Skeletal muscle tissue (tissue), 3 donors: ENCODE measurements at regions not wholly inside any gene's neighbourhood (a gene's known extent, or its start where the extent isn't known, plus 50 kb on each side); places are given as distances from the start of the nearest gene placed in this dataset.

Source experiments
- H3K27ac ChIP-seq: one replicate; pipeline ENCODE4 v1.7.0; 2013; ENCODE audit warnings: mild to moderate bottlenecking, low read depth, low read length, inconsistent platforms
- H3K27me3 ChIP-seq, 3 donors: one replicate each; pipeline ENCODE4 v1.7.0; 2013; ENCODE audit warnings: low read length in 3 of 3; ENCODE audit not compliant: control insufficient read depth in 3 of 3, insufficient read depth in 3 of 3
- H3K36me3 ChIP-seq, 3 donors: one replicate each; pipeline ENCODE4 v1.7.0; 2013; ENCODE audit warnings: low read length in 3 of 3; ENCODE audit not compliant: control insufficient read depth in 3 of 3, insufficient read depth in 3 of 3
- H3K4me1 ChIP-seq, 3 donors: one replicate each; pipeline ENCODE4 v1.7.0; 2013; ENCODE audit warnings: low read length in 3 of 3, mild to moderate bottlenecking in 3 of 3; ENCODE audit not compliant: control insufficient read depth in 3 of 3, insufficient read depth in 3 of 3
- H3K4me3 ChIP-seq, 3 donors: one replicate each; pipeline ENCODE4 v1.7.0; 2013; ENCODE audit warnings: low read length in 3 of 3
- H3K9ac ChIP-seq, 3 donors: one replicate each; pipeline ENCODE4 v1.7.0; 2013; ENCODE audit warnings: low read length in 3 of 3, mild to moderate bottlenecking in 3 of 3, moderate library complexity in 2 of 3, low read depth in 1 of 3
- H3K9me3 ChIP-seq, 3 donors: one replicate each; pipeline ENCODE4 v1.7.0; 2013; ENCODE audit warnings: low read length in 3 of 3; ENCODE audit not compliant: control insufficient read depth in 3 of 3
- donor health status: Osteomylitis.

DNA sequence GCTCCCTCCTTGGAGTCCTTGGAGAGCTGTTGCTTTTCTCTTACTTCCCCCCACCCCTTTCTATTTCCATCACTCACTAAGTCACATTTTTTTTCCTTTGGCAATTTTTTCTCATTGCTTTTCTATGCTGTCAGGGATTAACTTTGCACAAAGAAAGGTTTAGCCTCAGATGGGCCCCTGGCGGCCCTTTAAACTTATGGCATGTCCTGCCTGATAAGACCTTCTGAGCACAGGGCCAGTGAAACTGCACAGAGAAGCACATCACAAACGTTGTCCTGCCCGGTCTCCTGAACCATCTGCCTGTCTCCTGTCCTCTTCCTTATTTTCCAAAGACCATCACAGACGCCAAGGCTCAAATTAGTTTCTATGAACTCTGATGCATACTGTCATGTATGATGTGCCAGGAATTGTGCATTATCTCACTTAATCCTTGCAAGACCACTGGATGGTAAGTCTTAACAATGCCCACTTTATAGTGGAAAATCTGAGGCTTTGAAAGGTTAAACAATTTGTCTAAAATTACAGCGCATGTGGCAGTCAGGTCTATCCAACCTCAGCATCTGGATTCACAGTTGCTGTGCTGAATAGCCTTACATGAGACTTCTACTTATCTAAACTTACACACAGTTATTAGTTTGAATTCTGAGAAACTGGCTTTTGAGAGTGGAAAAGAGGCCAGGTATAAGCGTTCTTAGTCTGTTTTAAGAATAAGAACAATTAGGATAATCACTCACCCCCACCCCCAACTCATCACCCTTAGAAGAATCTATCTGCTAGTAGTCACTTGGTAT lies 648.1 kb downstream of the NTRK3 start:
- no peaks in the 10 kb centered on the region for H3K27me3 ChIP-seq
- H3K9me3 ChIP-seq: no peaks in the 10 kb centered on the region
- no peak overlapping the region for H3K9ac ChIP-seq
- peaks cover 0 to 3% (median 0%) of the 10 kb centered on the region in 3 donors for H3K4me1 ChIP-seq
- no peak overlapping the region for H3K4me3 ChIP-seq
- H3K36me3 ChIP-seq: no peaks in the 10 kb centered on the region
- H3K27ac ChIP-seq: no peak overlapping the region

GRCh38 chr15:87606971-87607370 lies 649.6 kb downstream of the NTRK3 start:
- Histone ChIP-seq H3K9me3 (no peaks in the 10 kb centered on the region), H3K27ac (no peak overlapping the region), H3K4me3 (no peak overlapping the region), H3K4me1 (peaks cover 0 to 8% (median 3%) of the 10 kb centered on the region in 3 donors), H3K27me3 (no peaks in the 10 kb centered on the region), H3K9ac (no peak overlapping the region), H3K36me3 (no peaks in the 10 kb centered on the region)

DNA sequence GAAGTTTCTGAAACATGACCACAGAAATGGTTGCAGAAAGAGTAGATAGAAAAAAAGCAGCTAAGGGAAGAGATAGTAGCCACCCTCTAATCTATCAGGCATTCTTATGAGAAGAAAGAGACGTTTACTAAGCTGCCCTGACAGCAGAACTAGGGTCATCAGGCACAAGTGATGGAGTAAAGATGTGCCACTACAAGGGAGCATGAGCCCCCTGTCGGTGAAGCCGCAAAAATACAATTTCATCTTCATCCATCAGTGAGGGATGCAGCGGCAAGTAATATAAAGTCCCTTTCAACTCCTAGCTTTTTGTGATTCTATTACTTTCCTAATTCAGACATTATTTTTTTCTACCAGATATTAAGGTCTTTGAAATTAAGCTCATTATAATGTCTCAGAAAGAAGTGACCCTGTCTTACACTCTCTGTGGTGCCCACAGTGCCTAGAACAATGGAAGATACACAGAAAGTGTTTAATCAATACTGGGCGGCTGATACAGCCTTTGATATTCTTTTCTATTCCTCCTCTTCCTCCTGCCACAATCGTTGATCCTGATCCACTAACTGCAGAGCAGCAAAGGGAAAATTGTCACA lies 651.6 kb downstream of the NTRK3 start:
- peaks cover 0 to 6% (median 3%) of the 10 kb centered on the region in 3 donors for H3K4me1 ChIP-seq
- no peak overlapping the region for H3K27ac ChIP-seq
- H3K27me3 ChIP-seq: no peaks in the 10 kb centered on the region
- no peaks in the 10 kb centered on the region for H3K36me3 ChIP-seq
- no peak overlapping the region for H3K9ac ChIP-seq
- no peaks in the 10 kb centered on the region for H3K9me3 ChIP-seq
- H3K4me3 ChIP-seq: no peak overlapping the region

GRCh38 chr15:87602371-87602770 lies 654.2 kb downstream of the NTRK3 start:
- peaks cover 0 to 4% (median 3%) of the 10 kb centered on the region in 3 donors for H3K4me1 ChIP-seq
- no peaks in the 10 kb centered on the region for H3K36me3 ChIP-seq
- no peak overlapping the region for H3K9ac ChIP-seq
- no peak overlapping the region for H3K27ac ChIP-seq
- no peaks in the 10 kb centered on the region for H3K9me3 ChIP-seq
- H3K4me3 ChIP-seq: no peak overlapping the region
- no peaks in the 10 kb centered on the region for H3K27me3 ChIP-seq

GRCh38 chr15:87599616-87600015 lies 656.9 kb downstream of the NTRK3 start:
- no peaks in the 10 kb centered on the region for H3K9me3 ChIP-seq
- no peak overlapping the region for H3K27ac ChIP-seq
- peaks cover 0 to 4% (median 3%) of the 10 kb centered on the region in 3 donors for H3K4me1 ChIP-seq
- H3K4me3 ChIP-seq: no peak overlapping the region
- no peaks in the 10 kb centered on the region for H3K36me3 ChIP-seq
- H3K27me3 ChIP-seq: no peaks in the 10 kb centered on the region
- H3K9ac ChIP-seq: no peak overlapping the region

- Histone ChIP-seq H3K27me3 (no peaks in the 10 kb centered on the region), H3K4me1 (peaks cover 0 to 2% (median 2%) of the 10 kb centered on the region in 3 donors), H3K9me3 (no peaks in the 10 kb centered on the region), H3K36me3 (no peaks in the 10 kb centered on the region), H3K9ac (no peak overlapping the region), H3K4me3 (no peak overlapping the region), H3K27ac (no peak overlapping the region)
These were observed 659.0 kb downstream of the NTRK3 start for GRCh38 chr15:87597346-87598052.

- H3K4me3 ChIP-seq: no peak overlapping the region
- no peak overlapping the region for H3K9ac ChIP-seq
- H3K4me1 ChIP-seq: peaks cover 0 to 10% (median 10%) of the 10 kb centered on the region in 3 donors
- H3K27ac ChIP-seq: no peak overlapping the region
- no peaks in the 10 kb centered on the region for H3K36me3 ChIP-seq
- no peaks in the 10 kb centered on the region for H3K9me3 ChIP-seq
- H3K27me3 ChIP-seq: no peaks in the 10 kb centered on the region
These were observed 665.0 kb downstream of the NTRK3 start for GRCh38 chr15:87591582-87591981.

GRCh38 chr15:87591042-87591441 lies 665.5 kb downstream of the NTRK3 start:
- Histone ChIP-seq H3K4me3 (no peak overlapping the region), H3K27me3 (no peaks in the 10 kb centered on the region), H3K4me1 (peaks cover 0 to 10% (median 10%) of the 10 kb centered on the region in 3 donors), H3K27ac (no peak overlapping the region), H3K9me3 (no peaks in the 10 kb centered on the region), H3K9ac (no peak overlapping the region), H3K36me3 (no peaks in the 10 kb centered on the region)

DNA sequence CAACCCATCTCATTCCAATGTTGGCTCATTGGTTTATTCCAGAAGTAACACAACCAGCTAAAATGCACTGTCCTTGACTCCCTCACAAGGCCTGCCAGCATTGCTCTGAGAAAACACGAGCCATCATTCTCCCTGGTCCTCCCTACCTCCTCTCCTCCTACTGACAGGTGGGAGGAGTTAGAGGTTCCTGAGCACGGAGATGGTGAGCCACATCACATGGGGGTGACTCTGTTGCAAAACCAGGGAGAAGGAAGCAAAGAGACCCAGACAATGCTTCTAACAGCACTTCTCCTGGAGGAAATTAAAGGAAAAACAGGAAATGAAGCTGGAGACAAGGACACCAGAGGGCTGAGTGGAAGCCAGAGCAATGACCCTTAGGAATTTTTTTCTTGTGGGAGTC lies 667.4 kb downstream of the NTRK3 start:
- peaks cover 0 to 10% (median 10%) of the 10 kb centered on the region in 3 donors for H3K4me1 ChIP-seq
- no peak overlapping the region for H3K9ac ChIP-seq
- H3K27ac ChIP-seq: no peak overlapping the region

DNA sequence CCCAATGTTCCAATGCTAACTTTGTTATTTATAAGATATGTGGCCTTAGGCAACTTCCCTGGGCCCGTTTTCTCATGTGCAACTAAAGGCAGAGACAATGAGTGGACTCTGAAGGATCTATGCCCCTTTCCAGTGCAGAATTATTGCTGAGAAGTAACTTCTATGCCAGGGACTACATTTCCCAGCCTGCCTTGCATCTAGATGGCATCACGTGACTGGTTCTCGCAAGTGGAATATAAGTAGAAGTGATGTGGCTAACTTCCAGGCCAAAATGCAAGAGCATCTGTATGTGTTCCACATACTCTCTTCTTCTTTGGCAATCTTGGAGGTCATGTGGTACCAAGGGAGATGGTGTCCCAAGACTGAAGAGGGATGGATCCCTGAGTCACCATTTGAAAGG lies 674.4 kb downstream of the NTRK3 start:
- Histone ChIP-seq H3K27me3 (no peaks in the 10 kb centered on the region), H3K36me3 (no peaks in the 10 kb centered on the region), H3K27ac (no peak overlapping the region), H3K9ac (no peak overlapping the region), H3K4me3 (no peak overlapping the region), H3K4me1 (no peaks in the 10 kb centered on the region), H3K9me3 (no peaks in the 10 kb centered on the region)

More for the DNA sequence above, 667.4 kb downstream of the NTRK3 start:
- Histone ChIP-seq H3K4me3 (no peak overlapping the region), H3K9me3 (no peaks in the 10 kb centered on the region), H3K27me3 (no peaks in the 10 kb centered on the region), H3K36me3 (no peaks in the 10 kb centered on the region)
